Central memory CD8-positive, alpha-beta T cell (primary cell): ENCODE measurements at regions not wholly inside any gene's neighbourhood (a gene's known extent, or its start where the extent isn't known, plus 50 kb on each side); places are given as distances from the start of the nearest gene placed in this dataset.
"Not testable (repeated sequence)": the region's sequence is repeated elsewhere in the genome, so short reads cannot be mapped to it uniquely, and the experiment has no call there.

ENCODE experiments used
- ATAC-seq: fragments of 150-1000 bp; cut with Tn5 transposase; replicated peaks from 2 replicates; pipeline ENCODE4 v1.10.0; 2022; ENCODE audit warnings: mild to moderate bottlenecking, moderate FRiP score, moderate number of reproducible peaks; ENCODE audit not compliant: poor library complexity, severe bottlenecking; ENCODE audit errors: extremely low read depth
- DNase-seq, 2 donors: peaks; one replicate each; pipeline ENCODE4 v3.0.0; 2021; ENCODE audit warnings: low spot score in 2 of 2
- H3K27ac Mint-ChIP-seq: one replicate; pipeline ENCODE4 v1.8.0; 2022; ENCODE audit warnings: low read depth, mild to moderate bottlenecking, moderate library complexity, mixed read lengths
- H3K27me3 Mint-ChIP-seq: one replicate; pipeline ENCODE4 v1.8.0; 2022; ENCODE audit warnings: mixed read lengths
- H3K36me3 Mint-ChIP-seq: one replicate; pipeline ENCODE4 v1.8.0; 2022; ENCODE audit warnings: mild to moderate bottlenecking, moderate library complexity, mixed read lengths; ENCODE audit not compliant: insufficient read depth
- H3K4me1 Mint-ChIP-seq: one replicate; pipeline ENCODE4 v1.8.0; 2022; ENCODE audit warnings: mixed read lengths
- H3K4me3 Mint-ChIP-seq: one replicate; pipeline ENCODE4 v1.8.0; 2022; ENCODE audit warnings: mild to moderate bottlenecking, moderate library complexity, mixed read lengths
- H3K9me3 Mint-ChIP-seq: one replicate; pipeline ENCODE4 v1.8.0; 2022; ENCODE audit warnings: mixed read lengths

GRCh38 chr10:120059790-120060189 lies 167.3 kb downstream of the SEC23IP start:
- H3K27me3 Mint-ChIP-seq, result peaks cover 60% of the 10 kb centered on the region
- not testable (repeated sequence) for H3K27ac Mint-ChIP-seq, H3K4me1 Mint-ChIP-seq, H3K4me3 Mint-ChIP-seq, H3K9me3 Mint-ChIP-seq, DNase-seq, ATAC-seq, H3K36me3 Mint-ChIP-seq

GRCh38 chr10:120067427-120067826 lies 174.9 kb downstream of the SEC23IP start:
- H3K4me1 Mint-ChIP-seq, result no peaks in the 10 kb centered on the region
- H3K36me3 Mint-ChIP-seq, result no peaks in the 10 kb centered on the region
- no peak overlapping the region for H3K27ac Mint-ChIP-seq
- peaks cover 73% of the 10 kb centered on the region for H3K27me3 Mint-ChIP-seq
- no peak overlapping the region for H3K4me3 Mint-ChIP-seq
- ATAC-seq (no peak), DNase-seq (no peak)
- no peaks in the 10 kb centered on the region for H3K9me3 Mint-ChIP-seq

GRCh38 chr10:120069700-120070099 lies 177.2 kb downstream of the SEC23IP start:
- Mint-ChIP-seq H3K4me1 (no peaks in the 10 kb centered on the region), H3K27me3 (peaks cover 68% of the 10 kb centered on the region)

GRCh38 chr10:120075349-120075748 lies 182.8 kb downstream of the SEC23IP start:
- Mint-ChIP-seq H3K4me1 (no peaks in the 10 kb centered on the region), H3K27ac (no peak overlapping the region), H3K36me3 (no peaks in the 10 kb centered on the region), H3K27me3 (peaks cover 57% of the 10 kb centered on the region), H3K9me3 (no peaks in the 10 kb centered on the region), H3K4me3 (no peak overlapping the region)
- DNase-seq, result no peak
- no peak for ATAC-seq

More at GRCh38 chr10:120069700-120070099, 177.2 kb downstream of the SEC23IP start:
- H3K9me3 Mint-ChIP-seq, result no peaks in the 10 kb centered on the region
- ATAC-seq, result no peak
- H3K36me3 Mint-ChIP-seq, result no peaks in the 10 kb centered on the region
- H3K4me3 Mint-ChIP-seq, result no peak overlapping the region
- no peak for DNase-seq
- H3K27ac Mint-ChIP-seq, result no peak overlapping the region

- no peak for ATAC-seq
- Mint-ChIP-seq H3K27ac (no peak overlapping the region), H3K4me3 (no peak overlapping the region), H3K9me3 (no peaks in the 10 kb centered on the region), H3K4me1 (no peaks in the 10 kb centered on the region), H3K36me3 (no peaks in the 10 kb centered on the region), H3K27me3 (peaks cover 54% of the 10 kb centered on the region)
- no peak for DNase-seq
Measured at GRCh38 chr10:120076996-120077706, 184.6 kb downstream of the SEC23IP start.

- ATAC-seq, result no peak
- no peaks in the 10 kb centered on the region for H3K4me1 Mint-ChIP-seq
- H3K36me3 Mint-ChIP-seq, result no peaks in the 10 kb centered on the region
- H3K9me3 Mint-ChIP-seq, result no peaks in the 10 kb centered on the region
- H3K27me3 Mint-ChIP-seq, result peaks cover 61% of the 10 kb centered on the region
- H3K27ac Mint-ChIP-seq, result no peak overlapping the region
- no peak overlapping the region for H3K4me3 Mint-ChIP-seq
- DNase-seq, result no peak
Measured at GRCh38 chr10:120077707-120078492, 185.4 kb downstream of the SEC23IP start.

- H3K4me3 Mint-ChIP-seq, result no peak overlapping the region
- no peak for ATAC-seq
- DNase-seq, result no peak
- no peaks in the 10 kb centered on the region for H3K9me3 Mint-ChIP-seq
- no peaks in the 10 kb centered on the region for H3K36me3 Mint-ChIP-seq
- H3K4me1 Mint-ChIP-seq, result no peaks in the 10 kb centered on the region
- H3K27ac Mint-ChIP-seq, result no peak overlapping the region
- H3K27me3 Mint-ChIP-seq, result peaks cover 40% of the 10 kb centered on the region
Measured at GRCh38 chr10:120085096-120085796, 192.7 kb downstream of the SEC23IP start.

GRCh38 chr10:120086066-120086465 lies 193.5 kb downstream of the SEC23IP start:
- Mint-ChIP-seq H3K4me3 (no peak overlapping the region), H3K4me1 (no peaks in the 10 kb centered on the region), H3K36me3 (no peaks in the 10 kb centered on the region), H3K9me3 (no peaks in the 10 kb centered on the region), H3K27me3 (peaks cover 38% of the 10 kb centered on the region), H3K27ac (no peak overlapping the region)
- ATAC-seq (no peak), DNase-seq (no peak)

GRCh38 chr10:120087109-120087508 lies 194.6 kb downstream of the SEC23IP start:
- Mint-ChIP-seq H3K9me3 (no peaks in the 10 kb centered on the region), H3K27ac (no peak overlapping the region), H3K4me3 (no peak overlapping the region), H3K27me3 (peaks cover 45% of the 10 kb centered on the region), H3K36me3 (no peaks in the 10 kb centered on the region), H3K4me1 (no peaks in the 10 kb centered on the region)
- DNase-seq, result no peak
- ATAC-seq, result no peak

- no peak overlapping the region for H3K4me3 Mint-ChIP-seq
- DNase-seq, result no peak
- no peaks in the 10 kb centered on the region for H3K4me1 Mint-ChIP-seq
- no peak for ATAC-seq
- peaks cover 1% of the 10 kb centered on the region for H3K36me3 Mint-ChIP-seq
- no peak overlapping the region for H3K27ac Mint-ChIP-seq
- H3K27me3 Mint-ChIP-seq, result peaks cover 37% of the 10 kb centered on the region
- no peaks in the 10 kb centered on the region for H3K9me3 Mint-ChIP-seq
Measured at GRCh38 chr10:120095875-120096274, 203.3 kb downstream of the SEC23IP start.

- H3K27me3 Mint-ChIP-seq, result peaks cover 36% of the 10 kb centered on the region
Measured at GRCh38 chr10:120097766-120098165, 205.2 kb downstream of the SEC23IP start.

GRCh38 chr10:120098232-120098930 lies 205.9 kb downstream of the SEC23IP start:
- ATAC-seq (no peak), DNase-seq (no peak)
- H3K9me3 Mint-ChIP-seq, result no peaks in the 10 kb centered on the region
- no peaks in the 10 kb centered on the region for H3K4me1 Mint-ChIP-seq
- peaks cover 1% of the 10 kb centered on the region for H3K36me3 Mint-ChIP-seq
- peaks cover 37% of the 10 kb centered on the region for H3K27me3 Mint-ChIP-seq
- no peak overlapping the region for H3K27ac Mint-ChIP-seq
- H3K4me3 Mint-ChIP-seq, result no peak overlapping the region

More at GRCh38 chr10:120097766-120098165, 205.2 kb downstream of the SEC23IP start:
- Mint-ChIP-seq H3K4me1 (no peaks in the 10 kb centered on the region), H3K4me3 (no peak overlapping the region), H3K9me3 (no peaks in the 10 kb centered on the region), H3K27ac (no peak overlapping the region), H3K36me3 (peaks cover 1% of the 10 kb centered on the region)
- no peak for DNase-seq
- no peak for ATAC-seq
